Kidney (tissue), 13 donors: ENCODE measurements at regions not wholly inside any gene's neighbourhood (a gene's known extent, or its start where the extent isn't known, plus 50 kb on each side); places are given as distances from the start of the nearest gene placed in this dataset.

Experiments used
- DNase-seq, 5 donors: peaks; one replicate each; pipeline ENCODE4 v3.0.0-alpha.2; 2013 to 2020
- FAIRE-seq: peaks from 2 replicates; lab custom pipeline; 2012; peaks lifted over from hg19 to GRCh38; lab: Jason Lieb, UNC
- H3K27ac ChIP-seq, 2 donors: one replicate each; pipeline ENCODE4 v1.7.0; 2013; ENCODE audit warnings: low read depth in 2 of 2, low read length in 2 of 2, inconsistent platforms in 1 of 2
- H3K27me3 ChIP-seq: one replicate; pipeline ENCODE4 v1.7.1; 2013; ENCODE audit warnings: low read length, inconsistent platforms; ENCODE audit not compliant: control insufficient read depth, insufficient read depth
- H3K36me3 ChIP-seq, 3 donors: one replicate each; pipeline versions ENCODE4 v1.7.0 to v1.7.1; 2013; ENCODE audit warnings: low read length in 3 of 3, control low read depth in 1 of 3, inconsistent platforms in 1 of 3; ENCODE audit not compliant: insufficient read depth in 3 of 3, control insufficient read depth in 2 of 3
- H3K4me1 ChIP-seq, 3 donors: one replicate each; pipeline versions ENCODE4 v1.7.0 to v1.7.1; 2013; ENCODE audit warnings: low read length in 3 of 3, inconsistent platforms in 1 of 3, low read depth in 1 of 3; ENCODE audit not compliant: control insufficient read depth in 2 of 3, insufficient read depth in 2 of 3
- H3K4me3 ChIP-seq, 3 donors: one replicate each; pipeline versions ENCODE4 v1.7.0 to v1.8.1; 2013; ENCODE audit warnings: low read length in 3 of 3, control low read depth in 1 of 3, inconsistent platforms in 1 of 3
- H3K9ac ChIP-seq, 3 donors: one replicate each; pipeline versions ENCODE4 v1.7.0 to v1.7.1; 2013; ENCODE audit warnings: low read length in 3 of 3, control low read depth in 1 of 3, inconsistent platforms in 1 of 3
- H3K9me3 ChIP-seq, 3 donors: one replicate each; pipeline versions ENCODE4 v1.7.0 to v1.7.1; 2013; ENCODE audit warnings: low read length in 3 of 3, control low read depth in 1 of 3, inconsistent platforms in 1 of 3; ENCODE audit not compliant: control insufficient read depth in 2 of 3, insufficient read depth in 1 of 3
- CTCF ChIP-seq: IDR thresholded peaks from 3 replicates; pipeline ENCODE4 v1.5.1; 2012; ENCODE audit warnings: mild to moderate bottlenecking, moderate library complexity, borderline replicate concordance; ENCODE audit not compliant: insufficient read depth; ENCODE audit errors: extremely low read depth
- intact Hi-C: fragments of 100-400 bp; cut with DNase I; formaldehyde crosslinking; loops from one replicate; pipeline ENCODE4 v1.11.1; 2022
- donor health status: control.
- donor health status: control.
- donor health status: control.
- donor health status: control.
- donor health status: control.
- donor health status: DM: yes; HTN: yes; CAD: no.
- donor health status: Normal renal cell carcinoma (clear cell type).

GRCh38 chr3:498487-498886 lies 301.9 kb downstream of the CHL1 start:
- TF ChIP-seq CTCF, result no peak
- intact Hi-C loops, result no loop called here
- H3K4me1 ChIP-seq, result no peaks in the 10 kb centered on the region
- DNase-seq (no peak), FAIRE-seq (no peak)
- no peaks in the 10 kb centered on the region for H3K36me3 ChIP-seq
- H3K4me3 ChIP-seq, result no peak overlapping the region
- no peaks in the 10 kb centered on the region for H3K9me3 ChIP-seq
- H3K27ac ChIP-seq, result no peak overlapping the region
- H3K27me3 ChIP-seq, result no peaks in the 10 kb centered on the region
- no peak overlapping the region for H3K9ac ChIP-seq

GRCh38 chr3:499001-499761 lies 302.6 kb downstream of the CHL1 start:
- Histone ChIP-seq H3K4me1 (no peaks in the 10 kb centered on the region), H3K9ac (no peak overlapping the region), H3K4me3 (no peak overlapping the region), H3K27ac (no peak overlapping the region), H3K9me3 (no peaks in the 10 kb centered on the region), H3K27me3 (no peaks in the 10 kb centered on the region), H3K36me3 (no peaks in the 10 kb centered on the region)
- TF ChIP-seq CTCF, result no peak
- no peak for DNase-seq
- no peak for FAIRE-seq
- intact Hi-C loops, result no loop called here

- no peak for FAIRE-seq
- Histone ChIP-seq H3K4me1 (no peaks in the 10 kb centered on the region), H3K27me3 (no peaks in the 10 kb centered on the region), H3K9ac (no peak overlapping the region), H3K27ac (no peak overlapping the region), H3K9me3 (no peaks in the 10 kb centered on the region), H3K4me3 (no peak overlapping the region), H3K36me3 (no peaks in the 10 kb centered on the region)
- intact Hi-C loops, result no loop called here
- no peak for TF ChIP-seq CTCF
- no peak for DNase-seq
Measured at GRCh38 chr3:502486-502885, 305.9 kb downstream of the CHL1 start.

GRCh38 chr3:513301-513700 lies 316.7 kb downstream of the CHL1 start:
- H3K9ac ChIP-seq, result no peak overlapping the region
- no peak for DNase-seq
- no peaks in the 10 kb centered on the region for H3K9me3 ChIP-seq
- TF ChIP-seq CTCF, result no peak
- no peak overlapping the region for H3K27ac ChIP-seq
- H3K4me1 ChIP-seq, result no peaks in the 10 kb centered on the region
- H3K27me3 ChIP-seq, result no peaks in the 10 kb centered on the region
- no peak overlapping the region for H3K4me3 ChIP-seq
- no peak for FAIRE-seq
- H3K36me3 ChIP-seq, result no peaks in the 10 kb centered on the region
- intact Hi-C loops, result no loop called here
